ENCODE measurements at regions not wholly inside any gene's neighbourhood (a gene's known extent, or its start where the extent isn't known, plus 50 kb on each side); places are given as distances from the start of the nearest gene placed in this dataset.

- TF ChIP-seq RREB1 (CRISPR knock-in tag; IDR thresholded peaks at IDR 0.05) (no peak), U2AF1 (optimal IDR thresholded peaks at IDR 0.05; ENCODE audit: low read depth, low read length) (no peak), LEF1 (IDR thresholded peaks at IDR 0.05) (no peak), ZBTB33 (CRISPR knock-in tag; IDR thresholded peaks at IDR 0.05) (no peak), HNRNPLL (IDR thresholded peaks at IDR 0.05; ENCODE audit: low read depth, low read length, poor library complexity, severe bottlenecking) (no peak)
Measured at GRCh38 chr7:4606797-4607196, 75.3 kb upstream of the FOXK1 start (continued).

Measured in K562 (cell line).